Omental fat pad (tissue), 3 donors: ENCODE measurements at regions not wholly inside any gene's neighbourhood (a gene's known extent, or its start where the extent isn't known, plus 50 kb on each side); places are given as distances from the start of the nearest gene placed in this dataset.

ENCODE experiments used
- ATAC-seq: fragments of 150-250 bp; one replicate; pipeline ENCODE4 v1.9.1; 2016; ENCODE audit warnings: mild to moderate bottlenecking, moderate library complexity; ENCODE audit not compliant: low FRiP score
- DNase-seq: peaks from one replicate; pipeline ENCODE4 v3.0.0-alpha.2; 2019; ENCODE audit warnings: low spot score
- TF ChIP-seq, protein P1 (sequence below), 3 donors: fragments of 450-650 bp; IDR thresholded peaks; one replicate each; pipeline ENCODE4 v1.5.1; 2016 to 2017; ENCODE audit warnings: antibody characterized with exemption in 3 of 3, mild to moderate bottlenecking in 3 of 3, moderate library complexity in 2 of 3

DNA sequence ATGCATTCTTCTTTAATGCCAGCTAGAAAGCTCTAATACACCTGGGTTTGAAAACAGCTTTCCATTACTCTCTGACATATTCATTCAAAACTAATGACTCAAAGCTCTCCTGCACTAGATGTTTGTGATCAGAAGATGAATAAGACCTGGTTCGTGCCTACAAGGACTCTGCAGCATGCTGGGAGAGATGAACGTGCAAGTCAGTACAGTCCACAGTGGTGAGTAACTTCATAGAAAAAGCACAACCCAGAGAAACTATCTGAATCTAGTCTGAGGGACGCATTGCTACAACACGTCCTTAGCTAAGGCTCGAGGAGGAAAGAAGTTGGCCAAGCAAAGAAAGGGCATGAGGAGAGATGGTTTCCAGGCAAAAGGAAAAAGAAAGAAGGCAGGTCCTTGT is 234.3 kb downstream of the OSR1 start:
- TF ChIP-seq, protein P1, sequence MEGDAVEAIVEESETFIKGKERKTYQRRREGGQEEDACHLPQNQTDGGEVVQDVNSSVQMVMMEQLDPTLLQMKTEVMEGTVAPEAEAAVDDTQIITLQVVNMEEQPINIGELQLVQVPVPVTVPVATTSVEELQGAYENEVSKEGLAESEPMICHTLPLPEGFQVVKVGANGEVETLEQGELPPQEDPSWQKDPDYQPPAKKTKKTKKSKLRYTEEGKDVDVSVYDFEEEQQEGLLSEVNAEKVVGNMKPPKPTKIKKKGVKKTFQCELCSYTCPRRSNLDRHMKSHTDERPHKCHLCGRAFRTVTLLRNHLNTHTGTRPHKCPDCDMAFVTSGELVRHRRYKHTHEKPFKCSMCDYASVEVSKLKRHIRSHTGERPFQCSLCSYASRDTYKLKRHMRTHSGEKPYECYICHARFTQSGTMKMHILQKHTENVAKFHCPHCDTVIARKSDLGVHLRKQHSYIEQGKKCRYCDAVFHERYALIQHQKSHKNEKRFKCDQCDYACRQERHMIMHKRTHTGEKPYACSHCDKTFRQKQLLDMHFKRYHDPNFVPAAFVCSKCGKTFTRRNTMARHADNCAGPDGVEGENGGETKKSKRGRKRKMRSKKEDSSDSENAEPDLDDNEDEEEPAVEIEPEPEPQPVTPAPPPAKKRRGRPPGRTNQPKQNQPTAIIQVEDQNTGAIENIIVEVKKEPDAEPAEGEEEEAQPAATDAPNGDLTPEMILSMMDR (IDR thresholded peaks at IDR 0.05) = no peak
- ATAC-seq (no peak), DNase-seq (no peak)

DNA sequence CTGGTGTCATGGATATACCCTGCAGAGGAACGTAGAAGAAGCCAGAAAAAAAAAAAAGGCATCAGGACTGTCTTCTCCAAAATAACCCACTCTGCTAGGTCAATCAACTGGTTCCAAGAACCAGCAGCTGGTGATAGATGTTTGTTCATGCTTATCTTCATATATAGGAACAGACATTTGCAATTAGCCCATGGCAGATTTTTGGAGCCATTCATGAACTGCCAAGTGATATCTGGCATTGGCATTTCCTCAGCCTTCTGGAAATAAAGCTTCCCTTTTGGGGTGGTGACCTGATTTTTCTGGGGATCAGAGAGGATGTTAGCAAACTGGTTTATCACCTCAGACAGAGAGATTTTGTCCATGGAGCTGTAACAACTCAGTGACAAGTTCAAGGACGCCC is 234.9 kb downstream of the OSR1 start:
- TF ChIP-seq, protein P1 (IDR thresholded peaks at IDR 0.05) = no peak
- no peak for DNase-seq
- no peak for ATAC-seq

DNA sequence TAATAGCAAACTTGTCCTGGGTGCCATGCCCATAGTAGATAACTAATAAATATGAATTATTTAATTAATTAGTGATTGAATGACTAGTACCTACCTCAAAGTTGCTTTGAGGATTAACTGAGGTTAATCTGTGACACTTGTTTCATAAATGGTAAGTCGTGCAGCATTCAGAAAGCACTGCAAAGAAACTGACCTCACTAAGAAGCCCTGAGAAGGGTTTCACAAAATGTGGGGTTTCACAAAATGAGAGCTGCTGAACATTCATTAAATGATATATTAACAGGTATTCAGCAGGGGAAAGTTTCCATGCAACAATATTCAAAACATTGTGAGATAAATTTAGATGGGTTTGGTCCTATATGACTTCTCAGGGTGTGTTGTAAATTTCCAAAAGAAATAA is 236.2 kb downstream of the OSR1 start:
- TF ChIP-seq, protein P1 (IDR thresholded peaks at IDR 0.05) = no peak
- no peak for ATAC-seq
- DNase-seq = no peak

DNA sequence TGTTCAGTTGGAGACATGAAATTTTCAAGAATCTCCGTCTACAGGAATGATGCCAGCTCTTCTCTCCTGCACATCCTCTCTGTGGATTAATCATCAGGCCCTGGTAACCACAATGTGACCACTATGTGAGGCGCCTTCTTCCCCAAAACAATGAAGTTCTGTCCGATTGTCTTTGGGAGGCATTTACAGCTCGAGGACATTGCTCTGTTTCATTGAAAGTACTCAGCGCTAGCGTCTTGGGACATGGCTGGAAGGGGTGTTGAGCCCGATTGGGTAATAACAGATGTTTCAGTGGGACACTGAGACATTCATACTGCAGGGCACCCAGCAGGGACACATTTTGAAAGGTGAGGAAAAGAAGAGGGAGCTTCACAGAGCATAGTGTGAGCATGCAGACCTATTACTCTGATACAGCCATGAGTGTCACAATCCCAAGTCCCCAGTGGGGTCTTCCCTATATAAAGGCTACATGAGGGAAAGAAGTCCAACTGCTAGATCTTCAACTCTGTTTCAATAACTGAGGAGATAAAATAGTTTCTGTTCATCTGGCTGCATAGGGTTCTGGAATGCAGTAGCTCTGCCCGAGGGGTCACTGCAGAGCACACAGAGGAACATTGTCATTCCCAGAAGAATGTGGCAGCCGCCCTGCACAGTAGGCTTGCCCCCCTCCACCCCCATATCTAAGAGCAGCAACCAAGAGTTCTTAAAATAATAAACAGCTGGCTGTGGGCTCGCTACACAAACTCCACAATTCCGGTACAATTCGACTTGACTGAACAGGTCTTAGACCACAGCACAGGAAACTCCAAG is 237.3 kb downstream of the OSR1 start:
- ATAC-seq (no peak), DNase-seq (no peak)
- TF ChIP-seq, protein P1 (IDR thresholded peaks at IDR 0.05) = no peak

DNA sequence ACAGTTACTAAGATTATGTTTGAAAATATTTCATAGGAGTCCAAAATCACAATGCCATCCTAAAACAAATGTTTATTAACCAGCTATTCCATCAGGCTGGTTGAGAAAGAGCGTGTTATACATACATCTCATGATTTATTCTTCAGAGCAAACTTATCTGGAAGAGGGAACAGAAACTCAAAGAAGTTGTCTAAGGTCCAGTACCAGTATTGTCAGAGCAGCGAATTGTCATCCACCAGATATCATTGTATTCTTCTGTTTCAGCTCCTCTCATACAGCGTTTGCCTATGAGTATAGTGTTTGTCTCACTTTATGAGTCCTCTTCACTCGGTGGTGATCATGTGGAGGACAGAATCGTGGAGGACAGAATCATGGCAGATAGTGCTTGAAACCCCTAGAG is 238.2 kb downstream of the OSR1 start:
- TF ChIP-seq, protein P1 (IDR thresholded peaks at IDR 0.05) = no peak
- DNase-seq (no peak), ATAC-seq (no peak)

DNA sequence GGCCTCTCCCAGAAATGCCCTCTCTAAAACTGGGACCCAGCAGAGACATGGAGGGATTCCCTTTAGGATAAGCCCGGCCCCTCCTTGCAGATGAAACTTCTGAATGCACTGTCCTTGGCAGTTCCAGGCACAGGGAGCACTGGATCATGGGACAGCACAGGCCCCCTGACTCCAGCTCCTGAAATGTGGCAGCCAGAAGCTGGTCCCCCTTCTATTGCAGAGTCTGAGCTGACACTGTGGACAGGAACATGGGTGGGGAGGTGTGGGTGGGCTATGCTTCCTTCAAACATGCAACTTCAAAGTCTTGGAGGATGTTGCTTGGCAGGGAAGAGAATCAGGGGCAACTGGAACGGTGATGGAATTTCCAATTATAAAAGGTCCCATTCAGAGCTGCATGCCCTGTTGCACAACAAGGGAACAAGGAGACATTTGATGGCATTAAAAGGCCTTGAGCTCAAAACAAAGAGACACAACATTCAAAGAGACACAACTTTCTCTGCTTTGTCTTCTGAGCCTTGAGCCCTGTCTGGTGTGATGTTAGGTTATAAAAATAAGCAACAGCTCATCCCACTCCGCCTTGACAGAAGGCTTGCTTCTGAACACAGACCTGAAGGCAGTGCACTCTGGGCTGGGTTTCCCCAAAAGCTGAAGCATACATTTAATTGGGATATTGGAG is 239.0 kb downstream of the OSR1 start:
- ATAC-seq = no peak
- DNase-seq = no peak
- TF ChIP-seq, protein P1 (IDR thresholded peaks at IDR 0.05) = no peak

DNA sequence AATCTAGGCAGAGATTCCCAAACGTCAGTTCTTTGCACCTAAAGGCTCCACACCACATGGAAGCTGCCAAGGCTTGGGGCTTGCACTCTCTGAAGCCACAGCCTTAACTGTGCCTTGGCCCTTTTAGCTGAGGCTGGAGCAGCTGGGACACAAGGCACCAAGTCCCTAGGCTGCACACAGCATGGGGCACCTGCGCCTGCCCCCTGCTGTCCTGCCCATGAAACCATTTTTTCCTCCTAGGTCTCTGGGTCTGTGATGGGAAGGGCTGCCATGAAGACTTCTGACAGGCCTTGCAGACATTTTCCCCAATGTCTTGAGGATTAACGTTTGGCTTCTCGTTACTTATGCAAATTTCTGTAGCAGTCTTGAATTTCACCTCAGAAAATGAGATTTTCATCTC is 241.5 kb downstream of the OSR1 start:
- ATAC-seq = no peak
- TF ChIP-seq, protein P1 (IDR thresholded peaks at IDR 0.05) = no peak
- DNase-seq = no peak
